Activated CD8-positive, alpha-beta memory T cell treated with anti-CD3 and anti-CD28 coated beads for 4 hours (primary cell): ENCODE measurements at regions not wholly inside any gene's neighbourhood (a gene's known extent, or its start where the extent isn't known, plus 50 kb on each side); places are given as distances from the start of the nearest gene placed in this dataset.

Experiments used
- DNase-seq, 2 donors: peaks; one replicate each; pipeline ENCODE4 v3.0.0-alpha.2; 2020; ENCODE audit warnings: low read depth in 2 of 2

GRCh38 chr1:204736836-204737235 lies 51.3 kb upstream of the LRRN2 start:
- DNase-seq = no peak

GRCh38 chr1:204738506-204738905 lies 53.0 kb upstream of the LRRN2 start:
- DNase-seq = no peak

- no peak for DNase-seq
These were observed 54.8 kb upstream of the LRRN2 start for GRCh38 chr1:204740354-204740753.

DNA sequence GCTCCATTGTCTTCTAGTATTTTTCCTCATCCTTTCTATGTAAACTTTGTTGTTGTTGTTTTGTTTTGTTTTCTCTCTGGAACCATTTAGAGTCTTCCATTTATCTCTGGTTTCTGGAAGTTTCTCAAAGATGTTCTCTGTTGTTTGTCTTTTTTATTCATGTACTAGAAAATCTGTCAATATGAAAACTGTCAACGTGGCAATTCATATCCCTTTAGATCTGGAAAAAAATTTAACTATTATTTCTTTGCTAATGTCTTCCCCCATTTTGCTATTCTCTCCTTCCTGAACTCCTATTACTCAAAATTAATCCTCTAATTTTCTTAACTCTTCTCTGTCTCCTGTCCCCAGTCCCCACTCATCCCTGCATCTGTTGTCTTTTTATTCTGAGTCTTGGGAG lies 55.9 kb upstream of the LRRN2 start:
- no peak for DNase-seq

- no peak for DNase-seq
These were observed 57.2 kb upstream of the LRRN2 start for GRCh38 chr1:204742676-204743251.

GRCh38 chr1:204744107-204744779 lies 58.7 kb upstream of the LRRN2 start:
- DNase-seq = no peak

- peak in 1 of 2 donors; percentile 6 for DNase-seq
These were observed 61.4 kb upstream of the LRRN2 start for GRCh38 chr1:204746838-204747442.

DNA sequence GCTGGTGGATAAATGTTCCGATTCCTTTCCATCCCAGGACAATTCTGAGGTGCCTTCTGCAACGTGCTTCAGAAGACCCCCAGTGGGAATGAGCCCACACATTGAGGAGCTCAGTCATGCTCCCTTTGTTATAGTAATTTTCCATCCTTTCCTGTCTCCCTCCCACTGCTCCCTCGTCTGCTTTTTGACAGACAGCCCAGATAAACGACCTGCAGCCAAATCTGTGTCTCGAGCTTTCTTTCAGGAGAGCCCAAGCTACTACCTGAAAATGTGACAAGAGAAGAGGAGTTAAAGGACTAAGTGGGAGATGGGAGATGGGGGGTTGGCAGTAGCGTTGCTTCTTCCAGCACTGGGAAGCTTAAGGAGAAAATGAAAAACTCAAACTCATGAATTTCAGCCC lies 65.9 kb upstream of the LRRN2 start:
- no peak for DNase-seq

GRCh38 chr1:204751883-204752687 lies 66.5 kb upstream of the LRRN2 start:
- DNase-seq = no peak

DNA sequence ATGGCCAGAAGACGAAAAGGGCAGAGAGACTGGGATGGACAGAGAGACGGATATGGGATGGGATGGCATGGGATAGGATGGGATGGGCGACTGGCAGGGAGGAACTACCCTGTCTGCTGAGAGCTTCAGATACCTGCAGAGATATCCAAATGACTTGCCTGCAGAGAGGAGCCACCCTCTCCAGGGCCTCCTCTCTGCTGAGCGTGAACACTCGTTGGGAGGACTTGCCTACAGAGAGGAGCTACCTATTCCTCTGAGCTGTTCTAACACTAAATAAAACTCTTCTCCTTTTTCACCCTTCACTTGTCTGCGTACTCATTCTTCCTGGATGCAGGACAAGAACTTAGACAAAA lies 67.1 kb upstream of the LRRN2 start:
- no peak for DNase-seq

DNA sequence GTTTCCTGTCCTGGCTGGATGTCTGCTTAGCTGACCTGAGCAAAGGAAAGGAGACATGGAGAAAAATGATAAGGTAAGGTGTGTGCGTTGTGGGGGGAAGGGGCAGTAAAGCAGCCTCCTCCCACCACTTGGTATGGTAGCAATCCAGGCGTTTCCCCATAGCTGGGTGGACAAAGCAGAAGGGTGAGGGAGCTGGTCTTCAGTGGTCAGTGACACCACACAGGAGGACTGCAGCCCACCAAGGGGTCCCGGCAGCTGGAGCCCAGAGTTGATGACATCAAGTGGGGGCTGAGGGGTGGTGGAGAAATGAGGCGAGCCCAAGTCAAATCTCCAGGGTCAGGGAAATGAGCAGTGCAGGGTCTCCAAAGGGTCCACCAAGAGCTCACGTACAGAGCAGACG lies 69.3 kb upstream of the LRRN2 start:
- no peak for DNase-seq

DNA sequence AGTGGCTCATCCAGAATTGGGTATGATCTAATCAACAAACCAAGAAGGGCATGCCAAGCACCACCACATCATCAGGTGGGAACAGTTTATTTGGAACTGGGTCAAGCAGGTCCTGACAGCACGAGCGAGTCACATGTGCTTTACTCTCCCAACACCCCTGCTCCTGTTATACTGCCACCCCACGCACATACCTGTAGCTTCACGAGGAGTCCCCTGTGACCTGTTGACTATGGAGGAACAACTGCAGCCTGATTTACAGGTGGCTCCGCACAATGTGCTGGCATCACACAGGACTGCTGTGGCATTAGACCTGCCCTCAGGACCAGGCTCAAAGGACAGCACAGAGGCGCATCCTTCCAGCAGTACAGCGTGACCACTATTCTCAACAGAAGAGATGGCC lies 70.8 kb upstream of the LRRN2 start:
- no peak for DNase-seq

DNA sequence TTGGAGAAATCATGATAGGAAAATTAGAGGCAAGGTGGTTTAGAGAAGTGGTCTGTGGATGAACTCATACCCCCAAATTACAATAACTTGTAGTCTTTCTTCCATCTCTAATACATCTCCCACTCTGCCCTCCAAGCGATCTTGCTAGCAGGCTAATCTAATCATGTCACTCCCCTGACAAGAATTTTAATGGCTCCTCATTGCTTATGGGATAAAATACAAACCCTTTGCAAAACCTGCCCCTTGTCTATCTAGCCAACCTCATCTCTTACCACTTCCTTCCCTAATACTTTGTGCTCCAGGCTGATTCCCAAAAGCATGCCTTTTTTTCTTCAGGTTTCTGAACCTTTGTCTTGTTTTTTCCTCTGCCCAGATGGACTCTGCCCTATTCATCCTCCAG lies 71.3 kb upstream of the LRRN2 start:
- DNase-seq = no peak

GRCh38 chr1:204758601-204759000 lies 73.1 kb upstream of the LRRN2 start:
- DNase-seq = no peak

- no peak for DNase-seq
These were observed 74.8 kb upstream of the LRRN2 start for GRCh38 chr1:204760350-204760749.

- DNase-seq = no peak
These were observed 75.2 kb upstream of the LRRN2 start for GRCh38 chr1:204760757-204761156.

DNA sequence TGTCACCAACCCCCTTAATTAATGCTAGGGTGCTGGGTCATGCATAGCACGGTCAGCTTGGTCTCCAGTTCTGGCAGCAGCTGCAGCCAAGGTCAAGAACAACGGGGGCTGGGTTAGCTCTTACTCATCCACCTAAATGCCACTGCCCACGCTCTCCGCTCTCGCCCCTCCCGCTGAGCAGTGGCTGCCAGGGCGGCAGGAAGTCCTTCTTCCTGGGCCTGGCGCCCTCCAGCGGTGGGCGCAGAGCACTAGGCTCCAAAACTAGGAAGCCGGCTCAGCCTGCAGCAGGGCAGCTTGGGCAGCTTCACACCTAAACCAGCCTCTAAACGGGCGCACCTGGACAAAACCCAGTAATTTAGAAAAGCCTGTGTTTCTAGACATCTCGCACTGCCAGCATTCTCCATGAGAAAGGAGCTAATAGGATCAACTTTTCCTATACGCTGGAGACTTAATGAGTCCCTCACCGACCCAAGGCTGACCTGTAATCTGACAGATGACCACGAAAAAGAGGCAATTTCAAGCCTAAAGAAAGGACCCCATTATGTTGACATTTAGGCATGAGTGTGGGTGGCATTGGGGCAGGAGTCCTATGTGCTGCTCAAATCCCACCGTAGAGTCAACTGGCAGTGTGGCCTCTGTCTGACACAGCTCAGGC lies 78.4 kb upstream of the LRRN2 start:
- DNase-seq = peak; percentile 34 to 45

- no peak for DNase-seq
These were observed 84.5 kb upstream of the LRRN2 start for GRCh38 chr1:204769997-204770396.

DNA sequence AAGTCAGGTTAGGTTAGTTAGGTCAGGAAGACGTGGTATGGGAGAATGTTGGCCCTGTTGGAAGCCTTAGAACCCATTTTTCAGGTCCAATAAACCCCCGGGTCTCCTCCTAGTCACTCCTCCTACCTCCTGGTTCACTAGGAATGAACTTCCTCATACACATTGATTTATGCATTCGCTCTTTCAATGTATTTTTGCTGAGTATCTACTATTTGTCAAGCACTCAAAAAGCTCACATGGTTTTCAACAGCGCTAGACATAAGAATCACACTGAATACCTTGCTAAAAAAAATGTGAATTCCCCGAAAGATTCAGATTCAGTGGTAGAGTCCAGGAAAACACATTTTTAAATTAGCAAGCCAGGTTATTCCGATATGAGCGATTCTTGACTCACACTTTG lies 85.8 kb upstream of the LRRN2 start:
- DNase-seq = no peak

DNA sequence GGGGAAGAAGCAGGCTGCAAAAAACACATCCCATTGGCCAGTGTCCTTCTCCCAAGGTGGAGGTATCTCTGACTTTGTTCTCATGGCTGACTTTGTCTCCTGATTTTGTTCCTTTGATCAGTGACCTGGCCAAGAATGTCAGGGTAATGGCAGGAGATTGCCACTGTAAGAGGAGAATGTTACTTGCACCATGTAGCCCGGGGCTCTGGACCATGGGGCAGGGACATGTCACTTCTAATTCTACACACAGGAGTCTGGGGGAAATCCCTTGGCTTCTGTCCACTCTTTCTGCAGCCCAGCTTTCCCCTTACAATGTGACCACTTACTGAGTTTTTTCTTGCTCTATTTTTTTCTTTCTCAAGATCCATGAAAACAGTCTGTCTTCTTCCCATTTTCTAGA lies 87.7 kb upstream of the LRRN2 start:
- no peak for DNase-seq

GRCh38 chr1:204775546-204775945 lies 90.0 kb upstream of the LRRN2 start:
- no peak for DNase-seq

DNA sequence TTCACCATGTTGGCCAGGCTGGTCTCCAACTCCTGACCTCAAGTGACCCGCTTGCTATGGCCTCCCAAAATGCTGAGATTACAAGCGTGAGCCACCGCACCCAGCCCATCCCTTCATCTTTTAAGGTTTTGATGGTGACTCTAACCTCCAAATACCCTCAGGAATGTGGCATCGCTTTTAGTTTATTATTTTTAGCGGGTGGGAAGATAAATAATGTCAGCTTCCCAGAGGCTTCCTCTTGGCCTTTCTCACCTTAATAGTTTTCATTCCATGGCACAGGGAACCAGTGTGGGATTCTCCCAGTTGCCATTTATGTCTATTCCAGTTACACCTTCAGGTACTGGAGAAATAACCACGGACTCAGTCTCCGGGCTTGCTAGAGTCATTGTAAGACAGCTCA lies 92.1 kb upstream of the LRRN2 start:
- no peak for DNase-seq
